GM19023 (cell line): ENCODE measurements at regions not wholly inside any gene's neighbourhood (a gene's known extent, or its start where the extent isn't known, plus 50 kb on each side); places are given as distances from the start of the nearest gene placed in this dataset.

Experiments used
- ATAC-seq: cut with Tn5 transposase; IDR thresholded peaks from one replicate; pipeline ENCODE4 v1.9.1; 2021; ENCODE audit warnings: mild to moderate bottlenecking, moderate library complexity; ENCODE audit not compliant: unreplicated experiment

DNA sequence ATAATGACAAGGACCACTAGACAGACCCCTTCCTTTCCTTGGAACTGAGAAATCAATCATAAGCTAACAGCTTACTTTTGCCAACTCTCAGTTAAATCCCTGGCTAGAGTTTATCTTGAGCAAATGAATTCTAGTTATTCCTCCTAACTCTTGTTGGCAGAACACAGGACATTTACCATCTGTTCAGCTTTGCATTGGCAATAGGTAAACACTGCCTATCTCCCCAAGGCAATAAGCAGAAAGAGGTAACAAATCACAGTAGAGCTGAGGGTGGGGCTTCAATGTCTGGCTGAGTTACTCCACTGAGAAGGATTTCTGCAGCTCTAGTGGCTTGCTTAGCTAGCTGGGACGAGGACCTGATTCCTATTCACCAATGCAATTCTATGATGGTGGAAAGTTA, 503.3 kb upstream of the GRIA1 start:
- no peak for ATAC-seq

DNA sequence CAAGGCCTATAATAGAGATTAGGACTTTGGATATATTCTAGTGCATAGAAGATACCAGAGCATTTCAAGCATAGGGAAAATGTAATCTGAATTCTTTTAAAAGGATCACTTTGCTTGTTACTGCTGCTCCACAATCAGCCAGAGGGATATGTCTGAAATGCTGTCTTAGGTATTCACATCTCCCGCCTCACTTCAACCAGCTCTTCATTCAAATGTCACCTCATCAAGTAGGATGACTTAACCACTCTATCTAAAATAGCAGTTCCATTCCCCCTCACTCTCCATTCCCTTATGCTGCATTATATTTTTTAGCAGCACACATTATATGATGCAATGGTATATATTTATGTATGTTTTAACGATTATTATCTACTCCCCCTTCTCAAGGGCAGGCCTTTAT, 500.3 kb upstream of the GRIA1 start:
- ATAC-seq = no peak

DNA sequence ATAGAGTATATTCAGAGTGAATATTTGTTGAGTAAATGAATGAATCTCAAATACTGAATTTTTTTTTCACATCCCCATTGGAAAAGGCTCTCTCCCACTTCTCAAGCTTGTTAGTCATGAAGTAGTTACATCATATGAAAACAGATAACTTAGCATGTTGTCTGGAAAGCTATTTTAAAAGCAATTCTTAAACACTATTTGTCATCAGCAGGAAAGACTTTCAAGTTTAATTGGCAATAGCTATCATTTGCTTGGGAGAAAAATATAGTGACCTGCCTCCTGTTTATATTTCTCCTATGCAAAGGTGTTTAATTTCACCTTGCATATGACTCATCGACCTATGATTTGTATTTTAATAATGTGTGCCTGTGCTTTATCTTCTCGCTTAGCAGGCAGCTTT, 499.8 kb upstream of the GRIA1 start:
- no peak for ATAC-seq

DNA sequence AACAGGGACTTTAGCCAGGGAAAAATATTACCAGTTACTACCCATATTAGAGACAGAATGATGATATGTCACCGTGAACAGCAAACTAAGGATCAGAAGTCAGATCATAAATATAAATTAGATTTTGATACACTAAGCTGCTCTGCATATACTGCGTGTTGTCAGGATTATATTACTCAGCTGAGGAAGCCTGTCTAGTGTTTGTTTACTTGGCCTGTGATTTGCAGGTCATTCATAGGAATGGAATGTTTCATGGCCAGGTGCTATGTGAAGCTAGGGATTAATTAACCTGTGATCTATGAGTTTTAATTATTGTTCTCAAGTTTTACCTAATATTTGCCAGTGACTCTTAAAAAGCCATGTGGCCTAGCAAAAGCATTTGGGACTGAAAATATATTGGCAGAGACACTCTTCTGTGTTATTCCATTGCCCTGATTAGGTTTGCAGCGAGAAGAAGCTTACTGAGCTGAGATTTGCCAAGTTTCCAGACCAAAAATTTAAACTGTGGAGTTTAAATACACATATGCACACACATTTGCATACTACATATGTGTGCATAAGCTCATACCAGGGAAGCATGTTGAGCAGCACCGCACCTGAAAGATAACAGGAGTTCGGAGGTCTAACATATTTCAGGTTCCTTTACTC, 496.3 kb upstream of the GRIA1 start:
- ATAC-seq = no peak

DNA sequence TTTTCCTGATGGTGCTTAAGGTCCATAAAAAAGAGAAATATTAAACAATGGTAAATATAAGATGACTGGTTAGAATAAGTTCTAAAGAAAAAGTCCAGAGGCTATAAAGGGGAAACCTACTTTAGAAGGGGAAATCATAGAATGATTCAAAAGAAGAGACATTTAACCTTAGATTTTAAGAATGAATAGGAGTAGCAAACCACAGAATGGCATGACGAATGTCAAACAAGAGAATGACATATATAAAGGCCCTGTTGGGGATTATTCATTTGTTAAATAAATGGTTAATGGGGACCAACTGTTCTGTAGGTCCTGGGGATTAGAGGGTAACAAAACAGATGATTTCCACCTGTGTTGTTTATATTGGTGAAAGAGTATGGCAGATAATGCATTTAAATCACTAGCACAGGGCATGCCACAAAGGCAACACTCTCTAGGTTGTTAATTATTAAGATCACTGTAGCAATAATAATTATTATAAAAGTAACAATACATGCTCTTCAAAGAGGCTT, 495.2 kb upstream of the GRIA1 start:
- no peak for ATAC-seq

DNA sequence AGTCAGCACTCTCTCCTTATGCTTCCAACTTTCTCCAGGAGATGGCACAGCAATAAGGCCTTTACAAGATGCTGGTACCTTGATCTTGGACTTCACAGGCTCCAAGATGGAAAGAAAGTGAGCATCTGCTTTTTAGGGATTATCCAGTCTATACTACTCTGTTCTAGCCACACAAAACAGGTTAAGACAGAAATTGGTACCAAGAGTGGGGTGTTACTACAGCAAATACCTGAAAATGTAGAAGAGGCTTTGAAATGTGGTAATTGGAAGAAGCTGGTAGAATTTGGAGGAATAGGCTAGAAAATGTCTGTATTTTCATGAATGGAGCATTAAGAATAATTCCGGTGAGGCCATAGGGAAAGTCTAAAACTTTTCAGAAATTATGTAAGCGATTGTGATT, 484.8 kb upstream of the GRIA1 start:
- ATAC-seq = no peak

DNA sequence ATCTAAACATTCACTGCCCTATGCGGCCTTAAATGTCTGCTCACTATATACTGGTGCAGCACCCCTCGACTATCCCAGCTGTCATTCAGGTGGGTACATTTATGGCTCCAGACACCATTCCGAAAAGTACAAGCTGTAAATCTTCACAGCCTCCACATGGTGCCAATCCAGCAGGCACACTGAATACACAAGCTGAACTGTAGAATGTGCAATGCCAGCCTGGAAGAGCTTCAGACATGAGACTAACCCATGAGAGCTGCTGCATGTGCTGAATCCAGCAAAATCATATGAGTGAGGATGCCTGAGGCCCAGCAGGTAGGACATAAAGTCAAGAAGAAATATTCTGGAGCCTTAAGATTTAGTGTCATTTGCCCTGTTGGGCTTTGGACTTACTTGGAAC, 483.8 kb upstream of the GRIA1 start:
- no peak for ATAC-seq

DNA sequence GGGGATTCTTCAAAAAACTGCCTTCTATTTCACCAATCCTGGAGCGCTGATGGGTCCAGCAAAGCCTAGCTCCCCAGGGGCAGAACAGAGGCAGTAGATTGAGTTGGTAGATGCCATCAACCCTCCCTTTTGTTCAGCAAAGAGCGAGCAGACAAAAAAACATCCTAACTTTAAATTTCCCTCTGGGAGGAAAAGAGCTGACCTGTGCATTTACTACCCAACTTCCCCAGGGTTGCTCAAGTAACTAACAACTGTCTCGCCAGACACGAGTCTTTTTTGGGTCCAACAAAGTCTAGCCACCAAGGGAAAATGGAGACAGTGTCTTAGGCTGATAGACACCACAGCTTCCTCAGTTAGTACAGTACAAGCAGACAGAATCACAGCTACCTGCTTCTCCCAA, 476.3 kb upstream of the GRIA1 start:
- ATAC-seq = no peak

DNA sequence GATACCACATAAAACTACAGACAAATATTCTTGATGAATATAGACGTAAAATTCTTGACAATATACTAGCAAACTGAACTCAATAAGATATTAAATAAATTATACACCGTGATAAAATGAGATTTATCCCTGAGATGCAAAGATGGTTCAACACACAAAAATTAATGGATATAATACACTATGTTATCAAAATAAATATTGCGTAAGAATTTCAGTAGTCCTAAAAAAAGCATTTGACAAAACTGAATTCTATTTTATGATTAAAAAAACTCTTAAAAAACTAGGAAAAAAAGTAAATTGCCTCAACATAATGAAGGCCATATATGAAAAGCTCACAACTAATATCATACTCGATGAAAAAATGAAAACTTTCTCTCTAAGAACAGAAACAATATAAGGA, 472.3 kb upstream of the GRIA1 start:
- no peak for ATAC-seq

DNA sequence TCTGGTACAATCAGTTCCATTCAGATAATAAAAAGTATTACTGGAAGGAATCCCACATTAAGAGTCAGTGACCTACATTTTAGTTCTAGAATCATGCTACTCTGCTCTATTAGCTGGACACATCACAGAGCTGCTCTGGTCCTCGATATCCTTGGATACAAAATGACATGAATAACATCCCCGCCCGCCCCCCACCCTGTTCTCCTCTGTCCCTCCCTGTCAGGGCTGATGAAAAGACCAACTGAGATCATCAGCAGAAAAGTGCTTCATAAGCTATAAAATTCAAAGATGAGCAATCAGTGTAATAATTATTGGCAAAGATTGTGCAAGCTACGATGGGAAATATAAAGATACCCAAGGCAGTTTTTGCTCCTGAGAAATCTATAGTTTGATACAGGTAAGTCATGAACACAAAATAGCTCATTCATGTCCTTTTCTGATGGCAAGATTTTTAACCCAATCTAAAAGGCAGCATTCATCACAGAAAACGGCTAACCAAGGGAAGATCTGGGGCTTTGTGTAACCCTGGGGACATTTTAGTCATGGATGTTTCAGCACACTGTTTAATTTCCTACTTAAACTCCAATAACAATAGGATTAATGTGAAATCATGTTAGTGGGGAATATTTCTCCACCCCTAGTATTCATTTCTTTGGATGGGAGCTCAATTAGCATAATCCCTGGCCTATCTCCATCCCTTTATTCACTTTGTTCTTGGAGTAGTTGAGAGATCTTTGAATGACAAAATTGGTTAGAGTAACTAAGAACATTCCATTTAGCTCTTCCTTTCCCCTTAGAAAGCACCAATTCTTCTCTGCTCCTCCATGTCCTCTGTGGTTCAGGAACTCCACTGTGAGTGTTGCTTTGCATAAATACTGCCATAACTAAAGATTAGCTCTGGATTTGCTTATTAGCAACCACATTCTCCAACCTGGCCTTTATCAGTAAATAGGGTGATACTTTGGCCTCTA, 459.4 kb upstream of the GRIA1 start:
- no peak for ATAC-seq

DNA sequence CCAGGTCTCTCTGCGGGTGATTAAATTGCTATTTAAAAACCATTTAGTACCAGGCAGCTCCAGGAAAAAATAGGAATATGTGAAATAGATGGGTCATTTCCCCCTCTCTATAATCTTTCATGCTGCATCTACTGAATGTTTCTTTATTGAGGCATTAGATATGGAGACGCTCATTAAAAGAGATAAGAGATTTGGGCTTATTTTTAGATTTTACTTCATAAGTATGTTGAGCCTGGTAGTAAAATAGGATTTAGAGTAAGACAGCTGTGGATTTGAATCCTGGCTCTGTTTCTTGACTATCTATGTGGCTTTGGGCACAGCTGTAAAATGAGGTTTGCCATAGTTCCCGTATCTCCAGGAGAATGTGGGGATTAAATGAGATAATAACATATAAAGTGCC, 451.0 kb upstream of the GRIA1 start:
- no peak for ATAC-seq

DNA sequence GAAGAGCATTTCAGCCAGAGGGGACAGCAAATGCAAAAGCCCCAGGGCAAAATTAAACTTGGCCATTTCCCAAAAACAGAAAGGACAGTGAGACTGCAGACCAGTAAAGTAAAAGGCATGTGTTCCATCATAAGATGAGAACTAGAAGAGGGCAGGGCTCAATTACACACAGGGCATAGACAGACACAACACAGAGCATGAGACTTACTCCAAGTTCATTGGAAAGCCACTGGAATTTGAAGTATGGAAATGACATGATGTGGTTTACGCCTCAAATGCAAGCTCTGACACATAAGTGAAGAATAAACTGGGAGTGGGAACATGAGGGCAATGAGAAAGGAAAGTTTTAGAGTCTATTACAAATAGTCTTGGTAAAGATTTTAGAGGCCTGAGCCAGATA, 446.6 kb upstream of the GRIA1 start:
- ATAC-seq = no peak

DNA sequence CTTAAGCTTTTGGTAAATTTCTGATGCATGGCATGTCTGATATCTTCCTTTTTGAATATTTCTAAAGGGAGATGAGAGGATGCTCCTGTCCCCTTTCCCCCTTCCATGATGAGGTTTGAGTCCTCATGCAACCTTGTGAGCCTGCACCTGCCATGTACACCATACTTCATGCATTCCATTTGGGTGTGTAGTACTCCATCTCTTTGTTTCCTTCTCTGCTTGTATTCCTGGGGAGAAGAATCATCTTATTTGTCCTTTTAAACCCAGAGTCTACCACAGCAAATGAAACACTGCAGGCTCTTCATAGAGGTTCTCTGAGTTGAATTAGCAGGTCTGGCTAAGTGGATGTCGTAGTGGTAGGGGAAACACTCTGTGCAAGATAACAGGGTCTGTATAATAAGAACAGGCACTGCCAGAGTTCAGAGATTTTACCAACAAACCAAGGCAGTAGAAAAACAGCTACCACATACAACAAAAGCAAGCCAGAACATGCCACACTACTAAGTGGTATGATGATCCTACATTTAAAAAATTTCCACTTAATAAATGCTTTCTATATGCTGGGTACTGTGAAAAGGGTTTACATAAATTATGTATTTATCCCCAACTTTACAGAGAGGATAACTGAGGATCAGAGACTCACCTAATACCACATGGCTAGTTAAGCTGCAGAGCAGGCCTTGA, 439.8 kb upstream of the GRIA1 start:
- ATAC-seq = no peak

DNA sequence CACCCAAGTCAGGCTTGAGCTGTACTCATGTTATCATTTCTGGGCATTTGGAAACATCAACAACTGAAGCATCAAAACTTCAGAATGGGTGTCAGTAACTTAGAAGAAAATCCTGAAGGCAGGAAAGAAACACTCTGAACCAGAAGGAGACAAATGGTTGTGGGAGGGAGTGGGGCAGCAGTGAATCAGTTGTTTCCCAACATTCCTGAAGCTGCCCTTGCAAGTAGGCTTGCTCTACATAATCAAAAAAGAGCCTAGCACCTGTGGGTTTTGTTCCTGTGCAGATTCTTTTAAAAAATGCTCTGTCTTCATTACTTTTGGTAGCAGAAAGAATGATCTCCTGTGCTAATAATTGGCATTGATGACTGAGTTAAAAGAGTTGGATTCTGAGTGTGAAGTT, 424.2 kb upstream of the GRIA1 start:
- ATAC-seq = no peak

DNA sequence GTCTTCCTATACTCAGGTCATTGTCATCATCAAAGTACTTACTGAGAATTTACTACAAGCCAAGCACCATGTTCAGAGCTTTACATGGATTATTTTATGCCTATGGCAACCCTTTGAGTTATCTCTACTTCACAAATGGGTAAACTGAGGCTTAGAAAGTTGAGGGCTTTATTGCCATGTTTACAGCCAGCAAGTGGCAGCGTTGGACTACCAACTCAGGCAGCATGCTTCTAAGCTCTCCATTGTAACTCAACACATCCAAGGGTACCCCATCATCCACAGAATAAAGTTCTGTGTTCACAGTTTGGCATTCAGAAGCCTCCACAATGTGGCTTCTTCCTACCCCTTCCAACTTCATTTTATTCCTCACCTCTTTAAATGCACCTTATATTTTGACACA, 422.6 kb upstream of the GRIA1 start:
- no peak for ATAC-seq

DNA sequence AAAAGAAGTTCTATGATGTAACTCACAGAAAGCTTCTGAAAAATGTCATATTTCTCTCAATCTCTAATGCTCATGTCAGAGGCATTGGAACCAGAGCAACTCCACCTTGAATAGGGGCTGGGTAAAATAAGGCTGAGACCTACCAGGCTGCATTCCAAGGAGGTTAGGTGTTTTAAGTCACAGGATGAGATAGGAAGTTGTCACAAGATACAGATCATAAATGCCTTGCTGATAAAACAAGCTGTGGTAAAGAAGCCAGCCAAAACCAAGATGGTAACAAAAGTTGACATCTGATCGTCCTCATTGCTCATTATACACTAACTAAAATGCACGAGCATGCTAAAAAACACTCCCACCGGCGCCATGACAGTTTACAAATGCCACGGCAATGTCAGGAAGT, 411.1 kb upstream of the GRIA1 start:
- ATAC-seq = no peak

DNA sequence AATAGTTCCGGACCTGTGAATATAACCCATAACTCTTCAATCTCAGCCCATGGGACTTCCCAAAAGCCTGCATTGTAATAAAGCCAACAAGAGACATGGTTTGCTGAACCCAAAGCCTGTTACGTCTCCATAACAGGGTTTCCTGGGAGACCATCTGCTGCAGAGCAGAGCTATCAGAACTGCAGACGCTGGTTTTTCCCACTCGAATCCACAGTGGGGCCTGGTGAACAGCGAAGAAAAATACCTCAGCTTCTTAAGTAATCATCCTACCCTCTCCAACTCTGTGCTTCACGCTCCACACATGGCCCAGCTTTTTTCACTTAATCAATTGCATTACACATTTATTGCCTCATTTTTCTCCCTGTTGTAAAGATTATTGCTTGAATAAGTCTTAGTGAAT, 409.5 kb upstream of the GRIA1 start:
- ATAC-seq = no peak

DNA sequence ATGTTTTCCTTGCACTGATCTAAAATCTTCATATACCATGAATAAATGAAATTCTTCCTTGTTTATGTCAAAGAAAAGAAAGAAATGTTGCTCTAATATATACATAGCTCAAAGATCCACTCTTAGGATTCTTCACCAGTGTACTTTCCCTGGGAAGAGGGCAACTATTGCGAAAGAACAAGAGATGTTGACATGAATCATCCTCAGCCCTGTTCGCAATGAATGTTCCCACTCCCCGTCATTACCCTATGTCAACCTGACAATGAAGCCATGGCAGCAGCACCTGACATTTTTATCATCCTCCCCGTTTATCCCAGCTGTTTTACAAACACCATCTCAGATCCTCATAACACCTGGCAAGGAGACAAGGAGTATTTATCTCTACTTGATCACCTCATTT, 409.1 kb upstream of the GRIA1 start:
- no peak for ATAC-seq

DNA sequence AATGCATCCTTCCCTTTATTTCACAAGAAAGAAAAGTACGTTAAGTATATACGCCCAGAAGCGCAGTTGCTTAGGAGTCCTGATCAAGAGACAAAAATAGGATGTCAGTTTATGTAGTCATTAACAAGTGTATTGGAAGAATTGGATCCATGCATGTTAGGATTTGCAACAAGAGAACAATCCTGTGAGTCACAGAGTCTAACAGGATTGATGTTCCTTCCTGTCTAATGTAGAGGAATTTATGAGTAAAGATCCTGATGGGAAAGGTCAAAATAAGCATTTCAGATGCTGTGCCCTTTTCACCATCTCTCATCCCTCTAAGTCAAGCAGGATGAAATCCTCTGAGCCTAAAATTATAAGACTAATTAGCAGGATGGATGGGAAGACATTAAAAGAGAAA, 406.0 kb upstream of the GRIA1 start:
- ATAC-seq = no peak

DNA sequence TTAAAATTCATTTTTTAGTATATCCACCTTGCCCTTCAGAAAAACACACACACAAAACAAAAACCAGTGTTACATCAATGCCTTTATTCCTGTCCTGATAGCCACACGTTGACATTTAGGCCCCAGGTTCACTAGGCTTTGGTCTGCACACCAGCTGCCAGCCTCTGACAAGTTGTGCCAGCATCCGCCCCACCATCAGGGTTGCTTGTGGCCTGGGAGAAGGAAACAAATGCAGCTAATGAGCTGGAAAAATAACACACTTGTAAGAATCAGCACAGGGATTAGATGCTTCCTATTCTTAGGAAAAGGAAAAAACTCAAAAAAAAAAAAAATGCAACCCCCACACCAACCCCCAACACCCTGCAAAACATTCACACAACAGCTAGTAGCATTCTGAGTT, 404.0 kb upstream of the GRIA1 start:
- no peak for ATAC-seq

DNA sequence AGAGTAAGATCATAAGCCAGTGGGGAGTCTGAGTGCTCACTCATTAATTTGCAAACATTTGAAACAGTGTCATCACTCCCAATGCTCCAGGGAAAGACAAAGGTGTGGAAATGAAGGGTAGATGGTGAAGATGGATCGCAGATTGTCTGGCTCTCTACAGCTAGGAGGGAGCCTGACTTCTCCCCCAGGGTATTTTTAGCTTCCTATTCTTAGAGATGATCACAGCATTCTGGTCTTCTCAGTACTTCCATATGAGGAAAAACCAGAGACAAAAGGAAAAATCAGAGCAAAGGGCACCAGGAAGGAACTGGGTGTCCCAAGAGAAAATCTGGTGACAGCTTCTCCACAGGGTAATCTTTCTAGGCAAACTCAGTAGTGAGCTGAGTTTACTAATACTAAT, 401.9 kb upstream of the GRIA1 start:
- ATAC-seq = no peak

DNA sequence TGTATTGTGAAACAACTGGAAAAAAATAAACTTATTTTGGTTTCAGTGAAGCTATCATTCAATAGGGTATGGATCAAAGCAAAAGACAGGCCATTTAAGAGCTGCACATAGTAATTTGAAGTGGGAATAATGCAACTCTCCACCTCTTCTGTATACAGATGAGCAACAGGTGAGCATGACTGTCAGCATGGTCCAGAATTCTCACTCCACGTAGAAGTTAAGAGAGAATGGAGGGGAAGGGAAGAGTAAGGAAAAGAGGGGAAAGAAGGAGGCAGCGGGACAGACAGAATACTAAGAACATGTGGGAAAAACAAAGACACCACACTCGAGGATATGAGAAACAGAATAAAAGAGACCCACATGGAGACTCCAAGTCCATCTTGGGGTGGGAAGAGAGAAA, 396.1 kb upstream of the GRIA1 start:
- ATAC-seq = no peak
